NT2/D1 (cell line): ENCODE measurements at regions not wholly inside any gene's neighbourhood (a gene's known extent, or its start where the extent isn't known, plus 50 kb on each side); places are given as distances from the start of the nearest gene placed in this dataset.

Source experiments
- SUZ12 ChIP-seq: IDR thresholded peaks from 2 replicates; pipeline ENCODE4 v1.6.1; 2011; ENCODE audit not compliant: insufficient read length, insufficient read depth; ENCODE audit errors: extremely low read depth
- YY1 ChIP-seq: IDR thresholded peaks from 2 replicates; pipeline ENCODE4 v1.6.1; 2011; ENCODE audit not compliant: insufficient read length, insufficient read depth
- ZNF274 ChIP-seq: IDR thresholded peaks from 2 replicates; pipeline ENCODE4 v1.6.1; 2011; ENCODE audit warnings: mild to moderate bottlenecking, low read depth, low read length

- TF ChIP-seq YY1 (no peak), ZNF274 (no peak), SUZ12 (no peak)
Observed at GRCh38 chr7:51481421-51481820, 164.8 kb upstream of the COBL start.
